Progenitor cell of endocrine pancreas (in vitro differentiated cells): ENCODE measurements at regions not wholly inside any gene's neighbourhood (a gene's known extent, or its start where the extent isn't known, plus 50 kb on each side); places are given as distances from the start of the nearest gene placed in this dataset.

Experiments
- DNase-seq: peaks from one replicate; pipeline ENCODE4 v3.0.0; 2021; ENCODE audit warnings: low spot score; ENCODE audit not compliant: unreplicated experiment
- H3K27ac Mint-ChIP-seq: 2 replicates; pipeline ENCODE4 v1.8.0; 2021; ENCODE audit warnings: mild to moderate bottlenecking, moderate library complexity, mixed read lengths
- H3K27me3 Mint-ChIP-seq: 2 replicates; pipeline ENCODE4 v1.8.0; 2021; ENCODE audit warnings: mixed read lengths
- H3K36me3 Mint-ChIP-seq: 2 replicates; pipeline ENCODE4 v1.8.0; 2022; ENCODE audit warnings: mixed read lengths; ENCODE audit not compliant: insufficient read depth
- H3K4me1 Mint-ChIP-seq: 2 replicates; pipeline ENCODE4 v1.8.0; 2021; ENCODE audit warnings: low read depth, mixed read lengths
- H3K4me3 Mint-ChIP-seq: 2 replicates; pipeline ENCODE4 v1.8.0; 2021; ENCODE audit warnings: low read depth, mild to moderate bottlenecking, moderate library complexity, mixed read lengths
- H3K9me3 Mint-ChIP-seq: 2 replicates; pipeline ENCODE4 v1.8.0; 2021; ENCODE audit warnings: low read depth, mixed read lengths
- CTCF ChIP-seq: fragments of 200-600 bp; sonication (generic); IDR thresholded peaks from one replicate; pipeline ENCODE4 v1.5.0; 2021; ENCODE audit warnings: antibody characterized with exemption, mild to moderate bottlenecking; ENCODE audit not compliant: unreplicated experiment

GRCh38 chr2:67566958-67567635 is 170.0 kb downstream of the ETAA1 start:
- Mint-ChIP-seq H3K9me3 (peaks cover 4% of the 10 kb centered on the region), H3K27ac (no peak overlapping the region), H3K4me1 (peaks cover 15% of the 10 kb centered on the region), H3K36me3 (no peaks in the 10 kb centered on the region), H3K27me3 (no peaks in the 10 kb centered on the region), H3K4me3 (no peak overlapping the region)
- TF ChIP-seq CTCF, result no peak
- no peak for DNase-seq

- Mint-ChIP-seq H3K27ac (no peak overlapping the region), H3K27me3 (no peaks in the 10 kb centered on the region), H3K36me3 (no peaks in the 10 kb centered on the region), H3K4me1 (peaks cover 9% of the 10 kb centered on the region), H3K9me3 (peaks cover 4% of the 10 kb centered on the region), H3K4me3 (no peak overlapping the region)
- no peak for DNase-seq
- no peak for TF ChIP-seq CTCF
Observed at GRCh38 chr2:67567886-67568285, 170.8 kb downstream of the ETAA1 start.

GRCh38 chr2:67570611-67571010 is 173.5 kb downstream of the ETAA1 start:
- no peaks in the 10 kb centered on the region for H3K36me3 Mint-ChIP-seq
- TF ChIP-seq CTCF, result no peak
- peaks cover 2% of the 10 kb centered on the region for H3K4me1 Mint-ChIP-seq
- no peaks in the 10 kb centered on the region for H3K27me3 Mint-ChIP-seq
- H3K4me3 Mint-ChIP-seq, result no peak overlapping the region
- no peak for DNase-seq
- H3K27ac Mint-ChIP-seq, result no peak overlapping the region
- peaks cover 3% of the 10 kb centered on the region for H3K9me3 Mint-ChIP-seq

- no peak for TF ChIP-seq CTCF
- Mint-ChIP-seq H3K4me3 (no peak overlapping the region), H3K36me3 (no peaks in the 10 kb centered on the region), H3K27me3 (no peaks in the 10 kb centered on the region), H3K4me1 (peaks cover 2% of the 10 kb centered on the region), H3K9me3 (peaks cover 3% of the 10 kb centered on the region), H3K27ac (no peak overlapping the region)
- DNase-seq, result no peak
Observed at GRCh38 chr2:67571785-67572718, 174.9 kb downstream of the ETAA1 start.

- no peak for DNase-seq
- H3K9me3 Mint-ChIP-seq, result peaks cover 7% of the 10 kb centered on the region
- H3K36me3 Mint-ChIP-seq, result peaks cover 1% of the 10 kb centered on the region
- peaks cover 2% of the 10 kb centered on the region for H3K4me1 Mint-ChIP-seq
- no peaks in the 10 kb centered on the region for H3K27me3 Mint-ChIP-seq
- H3K27ac Mint-ChIP-seq, result no peak overlapping the region
- H3K4me3 Mint-ChIP-seq, result no peak overlapping the region
- no peak for TF ChIP-seq CTCF
Observed at GRCh38 chr2:67572721-67573435, 175.7 kb downstream of the ETAA1 start.
